GM12878 (cell line): ENCODE measurements at regions not wholly inside any gene's neighbourhood (a gene's known extent, or its start where the extent isn't known, plus 50 kb on each side); places are given as distances from the start of the nearest gene placed in this dataset.

Experiments used
- ATAC-seq: fragments of 200-7000 bp; cut with Tn5 transposase; 3 replicates; pipeline ENCODE4 v1.9.1; 2020; ENCODE audit warnings: mild to moderate bottlenecking, moderate library complexity
- BruUV-seq: library from RNA; stranded (reverse); fragments of 400-500 nt; replicated peaks from 2 replicates; lab custom pipeline; 2021; lab: Mats Ljungman, UMichigan
- CTCF ChIA-PET: fragments of 300-600 bp; sonication (Branson Sonifier 250); formaldehyde crosslinking; extraction: SDS; loops from one replicate; lab custom pipeline; 2021; ENCODE audit warnings: inconsistent platforms; lab: Yijun Ruan, JAX
- POLR2A ChIA-PET: fragments of 350-600 bp; formaldehyde crosslinking; extraction: SDS; loops from one replicate; lab custom pipeline; 2021; ENCODE audit warnings: inconsistent platforms; lab: Charles Lee
- RAD21 ChIA-PET: fragments of 300-600 bp; sonication (Branson Sonifier 250); formaldehyde crosslinking; loops from one replicate; lab custom pipeline; 2023; ENCODE audit warnings: antibody characterized with exemption; ENCODE audit not compliant: unreplicated experiment; lab: Charles Lee
- SMC1A ChIA-PET: fragments of 300-600 bp; sonication (Branson Sonifier 250); formaldehyde crosslinking; loops from one replicate; lab custom pipeline; 2023; ENCODE audit not compliant: unreplicated experiment, uncharacterized antibody; lab: Charles Lee
- DNase-seq: peaks from one replicate; pipeline ENCODE4 v3.0.0-alpha.2; 2011; ENCODE audit warnings: low read depth, low spot score
- FAIRE-seq: peaks from 3 replicates; lab custom pipeline; 2011; peaks lifted over from hg19 to GRCh38; lab: Jason Lieb, UNC
- H2AFZ ChIP-seq: 2 replicates; pipeline ENCODE4 v1.6.0; 2011; ENCODE audit warnings: low read depth, low read length, control low read depth; ENCODE audit not compliant: control insufficient read depth
- H3K27ac ChIP-seq: 2 replicates; pipeline ENCODE4 v1.5.1; 2011; ENCODE audit warnings: control low read depth; ENCODE audit not compliant: control insufficient read depth, insufficient read depth
- H3K27me3 ChIP-seq, 2 experiments: replicated peaks in 1 of 2; 2 replicates each; pipeline versions ENCODE4 v1.6.0 to v1.6.1; 2011; ENCODE audit warnings: low read length in 1 of 2; ENCODE audit not compliant: control insufficient read depth in 2 of 2, insufficient read depth in 2 of 2
- H3K36me3 ChIP-seq, 2 experiments: 2 replicates each; pipeline ENCODE4 v1.5.1; 2011; ENCODE audit warnings: low read length in 1 of 2; ENCODE audit not compliant: control insufficient read depth in 2 of 2, insufficient read depth in 2 of 2
- H3K4me1 ChIP-seq: 2 replicates; pipeline ENCODE4 v1.6.1; 2011; ENCODE audit warnings: mild to moderate bottlenecking, low read length, moderate library complexity, mixed read lengths; ENCODE audit not compliant: control insufficient read depth, insufficient read depth
- H3K4me2 ChIP-seq: 2 replicates; pipeline ENCODE4 v1.6.0; 2011; ENCODE audit warnings: control low read depth; ENCODE audit not compliant: control insufficient read depth, insufficient read depth
- H3K4me3 ChIP-seq: fragments of 200-600 bp; sonication (generic); 2 replicates; pipeline ENCODE4 v1.5.1; 2016
- H3K79me2 ChIP-seq: 2 replicates; pipeline ENCODE4 v1.6.0; 2011; ENCODE audit warnings: low read length; ENCODE audit not compliant: control insufficient read depth, insufficient read depth
- H3K9ac ChIP-seq: 2 replicates; pipeline ENCODE4 v1.8.0; 2011; ENCODE audit warnings: low read length, control low read depth, mixed read lengths; ENCODE audit not compliant: control insufficient read depth, insufficient read depth
- H3K9me3 ChIP-seq: replicated peaks from 3 replicates; pipeline ENCODE4 v1.5.1; 2011; ENCODE audit warnings: mild to moderate bottlenecking, low read length; ENCODE audit not compliant: control insufficient read depth, insufficient read depth
- H4K20me1 ChIP-seq: 2 replicates; pipeline ENCODE4 v1.6.0; 2011; ENCODE audit not compliant: control insufficient read depth, insufficient read depth
- BMI1 ChIP-seq: fragments of 450-650 bp; IDR thresholded peaks from 2 replicates; pipeline ENCODE4 v1.6.1; 2016; ENCODE audit warnings: mild to moderate bottlenecking, moderate library complexity, borderline replicate concordance
- CBX3 ChIP-seq: fragments of 200-600 bp; sonication (generic); IDR thresholded peaks from 2 replicates; pipeline ENCODE4 v1.6.1; 2016; ENCODE audit warnings: low read depth, borderline replicate concordance
- FOXM1 ChIP-seq: IDR thresholded peaks from 2 replicates; pipeline ENCODE4 v1.6.1; 2012; ENCODE audit warnings: low read depth, mild to moderate bottlenecking, inconsistent platforms, low read length, moderate library complexity
- HDGF ChIP-seq: fragments of 450-650 bp; IDR thresholded peaks from 2 replicates; pipeline ENCODE4 v1.6.1; 2016; ENCODE audit warnings: antibody characterized with exemption
- LARP7 ChIP-seq: fragments of 450-650 bp; IDR thresholded peaks from 2 replicates; pipeline ENCODE4 v1.6.1; 2017; ENCODE audit warnings: mild to moderate bottlenecking
- MYC ChIP-seq: IDR thresholded peaks from 2 replicates; pipeline ENCODE4 v1.6.1; 2011; ENCODE audit warnings: mild to moderate bottlenecking, low read length, moderate library complexity, inconsistent platforms; ENCODE audit not compliant: insufficient read depth, insufficient replicate concordance, insufficient read length, severe bottlenecking
- NFYA ChIP-seq: IDR thresholded peaks from 2 replicates; pipeline ENCODE4 v1.6.1; 2011; ENCODE audit warnings: low read depth, mild to moderate bottlenecking, low read length, improper control_type of control experiment, borderline replicate concordance
- SMAD5 ChIP-seq: IDR thresholded peaks from 2 replicates; pipeline ENCODE4 v1.6.1; 2016; ENCODE audit warnings: antibody characterized with exemption, low read depth
- SREBF2 ChIP-seq: IDR thresholded peaks from 2 replicates; pipeline ENCODE4 v1.6.1; 2012; ENCODE audit warnings: mild to moderate bottlenecking, low read length
- STAT3 ChIP-seq: IDR thresholded peaks from 2 replicates; pipeline ENCODE4 v1.6.1; 2011; ENCODE audit warnings: low read depth, low read length, improper control_type of control experiment
- TCF7 ChIP-seq: IDR thresholded peaks from 2 replicates; pipeline ENCODE4 v1.6.1; 2014; ENCODE audit warnings: antibody characterized with exemption, borderline replicate concordance
- WGBS: methylation state at CpG from one replicate; pipeline ENCODE4 v1.1.6; 2016; ENCODE audit warnings: low lambda C conversion rate; ENCODE audit not compliant: insufficient replicate concordance, insufficient coverage; ENCODE audit errors: missing lambda C conversion rate; 5-methylcytosine and 5-hydroxymethylcytosine counted together
- in situ Hi-C: fragments of 300-500 bp; cut with MboI; formaldehyde crosslinking; loops from 9 replicates; pipeline ENCODE4 v1.14.3; 2018; ENCODE audit warnings: mixed read lengths
- intact Hi-C: fragments of 100-400 bp; cut with micrococcal nuclease; formaldehyde crosslinking; loops from one replicate; pipeline ENCODE4 v1.14.2; 2022; ENCODE audit not compliant: unreplicated experiment
- TF ChIP-seq, protein P1 (sequence below): fragments of 450-650 bp; IDR thresholded peaks from 2 replicates; pipeline ENCODE4 v1.6.1; 2017; ENCODE audit warnings: mild to moderate bottlenecking, moderate library complexity
- TF ChIP-seq, protein P2 (sequence below): fragments of 150-350 bp; IDR thresholded peaks from 2 replicates; pipeline ENCODE4 v1.6.1; 2016; ENCODE audit warnings: low read depth, low read length
- TF ChIP-seq, protein P3 (sequence below): IDR thresholded peaks from 2 replicates; pipeline ENCODE4 v1.6.1; 2012; ENCODE audit warnings: improper control_type of control experiment, low read depth, low read length; ENCODE audit not compliant: insufficient replicate concordance

DNA sequence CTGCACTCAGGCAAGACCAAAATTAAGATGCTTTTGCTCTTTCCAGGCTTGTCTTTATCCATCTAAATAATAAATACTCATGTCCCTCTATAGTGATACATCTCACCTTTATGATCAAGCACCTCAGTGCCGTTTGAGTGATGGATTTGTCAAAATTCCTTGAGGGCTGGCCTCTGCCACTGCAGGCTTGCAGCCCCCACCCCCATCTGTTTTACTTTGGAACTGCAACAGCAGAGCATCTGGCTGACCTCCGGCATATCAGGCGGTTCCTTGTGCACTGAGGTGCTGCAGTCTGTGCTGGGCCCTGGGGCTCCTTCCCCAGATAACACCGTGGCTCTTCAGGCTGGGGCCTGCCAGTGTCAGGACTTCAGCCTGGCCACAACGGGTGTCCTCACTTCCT is 386.9 kb downstream of the CDH26 start:
- CTCF ChIA-PET: no interaction called here
- Histone ChIP-seq H3K4me3 (no peak overlapping the region), H2AFZ (no peak overlapping the region), H3K36me3 (no peaks in the 10 kb centered on the region), H3K27ac (no peak overlapping the region), H3K79me2 (no peaks in the 10 kb centered on the region), H3K9ac (no peak overlapping the region), H3K9me3 (no peaks in the 10 kb centered on the region), H4K20me1 (no peaks in the 10 kb centered on the region), H3K4me2 (no peak overlapping the region), H3K27me3 (no peaks in the 10 kb centered on the region), H3K4me1 (no peaks in the 10 kb centered on the region)
- 28% methylated on average over 5 of the region's 5 CpGs for WGBS
- intact Hi-C loops: no loop called here
- POLR2A ChIA-PET: no interaction called here
- no peak for FAIRE-seq
- BruUV-seq: no TSS peak
- ATAC-seq: no peak
- RAD21 ChIA-PET: no interaction called here
- in situ Hi-C loops: no loop called here
- DNase-seq: no peak
- SMC1A ChIA-PET: no interaction called here
- no peak for TF ChIP-seq CBX3
- TF ChIP-seq SREBF2: no peak
- TF ChIP-seq HDGF: no peak
- TF ChIP-seq, protein P1, sequence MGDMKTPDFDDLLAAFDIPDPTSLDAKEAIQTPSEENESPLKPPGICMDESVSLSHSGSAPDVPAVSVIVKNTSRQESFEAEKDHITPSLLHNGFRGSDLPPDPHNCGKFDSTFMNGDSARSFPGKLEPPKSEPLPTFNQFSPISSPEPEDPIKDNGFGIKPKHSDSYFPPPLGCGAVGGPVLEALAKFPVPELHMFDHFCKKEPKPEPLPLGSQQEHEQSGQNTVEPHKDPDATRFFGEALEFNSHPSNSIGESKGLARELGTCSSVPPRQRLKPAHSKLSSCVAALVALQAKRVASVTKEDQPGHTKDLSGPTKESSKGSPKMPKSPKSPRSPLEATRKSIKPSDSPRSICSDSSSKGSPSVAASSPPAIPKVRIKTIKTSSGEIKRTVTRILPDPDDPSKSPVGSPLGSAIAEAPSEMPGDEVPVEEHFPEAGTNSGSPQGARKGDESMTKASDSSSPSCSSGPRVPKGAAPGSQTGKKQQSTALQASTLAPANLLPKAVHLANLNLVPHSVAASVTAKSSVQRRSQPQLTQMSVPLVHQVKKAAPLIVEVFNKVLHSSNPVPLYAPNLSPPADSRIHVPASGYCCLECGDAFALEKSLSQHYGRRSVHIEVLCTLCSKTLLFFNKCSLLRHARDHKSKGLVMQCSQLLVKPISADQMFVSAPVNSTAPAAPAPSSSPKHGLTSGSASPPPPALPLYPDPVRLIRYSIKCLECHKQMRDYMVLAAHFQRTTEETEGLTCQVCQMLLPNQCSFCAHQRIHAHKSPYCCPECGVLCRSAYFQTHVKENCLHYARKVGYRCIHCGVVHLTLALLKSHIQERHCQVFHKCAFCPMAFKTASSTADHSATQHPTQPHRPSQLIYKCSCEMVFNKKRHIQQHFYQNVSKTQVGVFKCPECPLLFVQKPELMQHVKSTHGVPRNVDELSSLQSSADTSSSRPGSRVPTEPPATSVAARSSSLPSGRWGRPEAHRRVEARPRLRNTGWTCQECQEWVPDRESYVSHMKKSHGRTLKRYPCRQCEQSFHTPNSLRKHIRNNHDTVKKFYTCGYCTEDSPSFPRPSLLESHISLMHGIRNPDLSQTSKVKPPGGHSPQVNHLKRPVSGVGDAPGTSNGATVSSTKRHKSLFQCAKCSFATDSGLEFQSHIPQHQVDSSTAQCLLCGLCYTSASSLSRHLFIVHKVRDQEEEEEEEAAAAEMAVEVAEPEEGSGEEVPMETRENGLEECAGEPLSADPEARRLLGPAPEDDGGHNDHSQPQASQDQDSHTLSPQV: no peak
- TF ChIP-seq LARP7: no peak
- no peak for TF ChIP-seq TCF7
- TF ChIP-seq, protein P2, sequence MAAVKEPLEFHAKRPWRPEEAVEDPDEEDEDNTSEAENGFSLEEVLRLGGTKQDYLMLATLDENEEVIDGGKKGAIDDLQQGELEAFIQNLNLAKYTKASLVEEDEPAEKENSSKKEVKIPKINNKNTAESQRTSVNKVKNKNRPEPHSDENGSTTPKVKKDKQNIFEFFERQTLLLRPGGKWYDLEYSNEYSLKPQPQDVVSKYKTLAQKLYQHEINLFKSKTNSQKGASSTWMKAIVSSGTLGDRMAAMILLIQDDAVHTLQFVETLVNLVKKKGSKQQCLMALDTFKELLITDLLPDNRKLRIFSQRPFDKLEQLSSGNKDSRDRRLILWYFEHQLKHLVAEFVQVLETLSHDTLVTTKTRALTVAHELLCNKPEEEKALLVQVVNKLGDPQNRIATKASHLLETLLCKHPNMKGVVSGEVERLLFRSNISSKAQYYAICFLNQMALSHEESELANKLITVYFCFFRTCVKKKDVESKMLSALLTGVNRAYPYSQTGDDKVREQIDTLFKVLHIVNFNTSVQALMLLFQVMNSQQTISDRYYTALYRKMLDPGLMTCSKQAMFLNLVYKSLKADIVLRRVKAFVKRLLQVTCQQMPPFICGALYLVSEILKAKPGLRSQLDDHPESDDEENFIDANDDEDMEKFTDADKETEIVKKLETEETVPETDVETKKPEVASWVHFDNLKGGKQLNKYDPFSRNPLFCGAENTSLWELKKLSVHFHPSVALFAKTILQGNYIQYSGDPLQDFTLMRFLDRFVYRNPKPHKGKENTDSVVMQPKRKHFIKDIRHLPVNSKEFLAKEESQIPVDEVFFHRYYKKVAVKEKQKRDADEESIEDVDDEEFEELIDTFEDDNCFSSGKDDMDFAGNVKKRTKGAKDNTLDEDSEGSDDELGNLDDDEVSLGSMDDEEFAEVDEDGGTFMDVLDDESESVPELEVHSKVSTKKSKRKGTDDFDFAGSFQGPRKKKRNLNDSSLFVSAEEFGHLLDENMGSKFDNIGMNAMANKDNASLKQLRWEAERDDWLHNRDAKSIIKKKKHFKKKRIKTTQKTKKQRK: no peak
- TF ChIP-seq NFYA: no peak
- TF ChIP-seq BMI1: no peak
- TF ChIP-seq FOXM1: no peak
- TF ChIP-seq, protein P3, sequence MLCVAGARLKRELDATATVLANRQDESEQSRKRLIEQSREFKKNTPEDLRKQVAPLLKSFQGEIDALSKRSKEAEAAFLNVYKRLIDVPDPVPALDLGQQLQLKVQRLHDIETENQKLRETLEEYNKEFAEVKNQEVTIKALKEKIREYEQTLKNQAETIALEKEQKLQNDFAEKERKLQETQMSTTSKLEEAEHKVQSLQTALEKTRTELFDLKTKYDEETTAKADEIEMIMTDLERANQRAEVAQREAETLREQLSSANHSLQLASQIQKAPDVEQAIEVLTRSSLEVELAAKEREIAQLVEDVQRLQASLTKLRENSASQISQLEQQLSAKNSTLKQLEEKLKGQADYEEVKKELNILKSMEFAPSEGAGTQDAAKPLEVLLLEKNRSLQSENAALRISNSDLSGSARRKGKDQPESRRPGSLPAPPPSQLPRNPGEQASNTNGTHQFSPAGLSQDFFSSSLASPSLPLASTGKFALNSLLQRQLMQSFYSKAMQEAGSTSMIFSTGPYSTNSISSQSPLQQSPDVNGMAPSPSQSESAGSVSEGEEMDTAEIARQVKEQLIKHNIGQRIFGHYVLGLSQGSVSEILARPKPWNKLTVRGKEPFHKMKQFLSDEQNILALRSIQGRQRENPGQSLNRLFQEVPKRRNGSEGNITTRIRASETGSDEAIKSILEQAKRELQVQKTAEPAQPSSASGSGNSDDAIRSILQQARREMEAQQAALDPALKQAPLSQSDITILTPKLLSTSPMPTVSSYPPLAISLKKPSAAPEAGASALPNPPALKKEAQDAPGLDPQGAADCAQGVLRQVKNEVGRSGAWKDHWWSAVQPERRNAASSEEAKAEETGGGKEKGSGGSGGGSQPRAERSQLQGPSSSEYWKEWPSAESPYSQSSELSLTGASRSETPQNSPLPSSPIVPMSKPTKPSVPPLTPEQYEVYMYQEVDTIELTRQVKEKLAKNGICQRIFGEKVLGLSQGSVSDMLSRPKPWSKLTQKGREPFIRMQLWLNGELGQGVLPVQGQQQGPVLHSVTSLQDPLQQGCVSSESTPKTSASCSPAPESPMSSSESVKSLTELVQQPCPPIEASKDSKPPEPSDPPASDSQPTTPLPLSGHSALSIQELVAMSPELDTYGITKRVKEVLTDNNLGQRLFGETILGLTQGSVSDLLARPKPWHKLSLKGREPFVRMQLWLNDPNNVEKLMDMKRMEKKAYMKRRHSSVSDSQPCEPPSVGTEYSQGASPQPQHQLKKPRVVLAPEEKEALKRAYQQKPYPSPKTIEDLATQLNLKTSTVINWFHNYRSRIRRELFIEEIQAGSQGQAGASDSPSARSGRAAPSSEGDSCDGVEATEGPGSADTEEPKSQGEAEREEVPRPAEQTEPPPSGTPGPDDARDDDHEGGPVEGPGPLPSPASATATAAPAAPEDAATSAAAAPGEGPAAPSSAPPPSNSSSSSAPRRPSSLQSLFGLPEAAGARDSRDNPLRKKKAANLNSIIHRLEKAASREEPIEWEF: no peak
- TF ChIP-seq MYC: no peak
- no peak for TF ChIP-seq SMAD5
- TF ChIP-seq STAT3: no peak
